ENCODE measurements at regions not wholly inside any gene's neighbourhood (a gene's known extent, or its start where the extent isn't known, plus 50 kb on each side); places are given as distances from the start of the nearest gene placed in this dataset.

DNA sequence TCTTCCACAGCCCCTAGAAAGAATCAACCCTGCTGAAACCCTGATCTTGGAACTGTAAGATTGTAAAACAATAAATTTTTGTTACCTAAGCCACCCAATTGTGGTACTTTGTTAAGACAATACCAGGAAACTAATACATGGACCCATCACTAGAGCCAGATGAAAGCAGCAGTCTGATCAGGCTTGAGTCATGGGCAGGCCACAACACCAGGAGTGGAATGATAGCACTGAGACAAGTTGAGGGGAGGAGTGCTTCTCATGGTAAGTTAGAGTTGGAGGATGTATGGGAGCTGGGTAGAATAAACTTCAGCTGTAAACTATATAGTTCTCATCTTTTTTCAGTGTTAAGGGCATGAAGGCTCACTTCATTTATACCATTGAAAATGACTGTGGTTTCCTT, 164.4 kb upstream of the OR13F1 start:
- DNase-seq (no peak), ATAC-seq (no peak)
- no peaks in the 10 kb centered on the region for H3K27me3 Mint-ChIP-seq (ENCODE audit: low read depth in 2 of 2)
- peaks cover 7 to 11% of the 10 kb centered on the region in 2 donors for H3K9me3 Mint-ChIP-seq
- Histone ChIP-seq H3K4me3 (ENCODE audit: low read length) (no peak overlapping the region), H3K36me3 (ENCODE audit: control insufficient read depth, insufficient read depth, low read length) (no peaks in the 10 kb centered on the region), H3K4me1 (ENCODE audit: control insufficient read depth, insufficient read depth, low read length) (no peaks in the 10 kb centered on the region), H3K27me3 (ENCODE audit: control insufficient read depth, insufficient read depth, low read length) (no peaks in the 10 kb centered on the region), H3K27ac (ENCODE audit: low read length) (no peak overlapping the region), H3K9me3 (ENCODE audit: control insufficient read depth, insufficient read depth, low read length) (no peaks in the 10 kb centered on the region)
- intact Hi-C loops (cut with micrococcal nuclease): no loop called here
- H3K4me3 Mint-ChIP-seq: no peak overlapping the region
- H3K36me3 Mint-ChIP-seq: no peaks in the 10 kb centered on the region
- TF ChIP-seq, protein P1, sequence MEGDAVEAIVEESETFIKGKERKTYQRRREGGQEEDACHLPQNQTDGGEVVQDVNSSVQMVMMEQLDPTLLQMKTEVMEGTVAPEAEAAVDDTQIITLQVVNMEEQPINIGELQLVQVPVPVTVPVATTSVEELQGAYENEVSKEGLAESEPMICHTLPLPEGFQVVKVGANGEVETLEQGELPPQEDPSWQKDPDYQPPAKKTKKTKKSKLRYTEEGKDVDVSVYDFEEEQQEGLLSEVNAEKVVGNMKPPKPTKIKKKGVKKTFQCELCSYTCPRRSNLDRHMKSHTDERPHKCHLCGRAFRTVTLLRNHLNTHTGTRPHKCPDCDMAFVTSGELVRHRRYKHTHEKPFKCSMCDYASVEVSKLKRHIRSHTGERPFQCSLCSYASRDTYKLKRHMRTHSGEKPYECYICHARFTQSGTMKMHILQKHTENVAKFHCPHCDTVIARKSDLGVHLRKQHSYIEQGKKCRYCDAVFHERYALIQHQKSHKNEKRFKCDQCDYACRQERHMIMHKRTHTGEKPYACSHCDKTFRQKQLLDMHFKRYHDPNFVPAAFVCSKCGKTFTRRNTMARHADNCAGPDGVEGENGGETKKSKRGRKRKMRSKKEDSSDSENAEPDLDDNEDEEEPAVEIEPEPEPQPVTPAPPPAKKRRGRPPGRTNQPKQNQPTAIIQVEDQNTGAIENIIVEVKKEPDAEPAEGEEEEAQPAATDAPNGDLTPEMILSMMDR (IDR thresholded peaks at IDR 0.05): no peak
- H3K27ac Mint-ChIP-seq: no peak overlapping the region
- H3K4me1 Mint-ChIP-seq: no peaks in the 10 kb centered on the region

DNA sequence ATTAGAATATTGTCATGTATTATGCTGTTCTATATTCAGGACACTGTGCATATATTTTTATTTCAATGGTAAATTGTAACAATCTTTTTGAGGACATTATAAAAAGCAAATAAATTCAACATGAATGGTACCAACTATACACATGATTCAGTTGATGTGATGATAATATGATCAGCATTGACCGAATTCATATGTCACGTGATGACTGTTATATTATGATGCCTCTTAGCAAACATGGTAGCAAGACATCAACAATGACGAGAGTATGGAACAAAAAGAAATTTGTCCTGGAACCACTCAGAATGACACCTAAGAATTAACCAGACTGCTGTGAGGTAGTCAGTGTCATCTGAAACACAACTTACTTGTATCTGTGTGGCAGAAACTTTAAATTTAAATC, 161.5 kb upstream of the OR13F1 start:
- 90% methylated on average over 3 of the region's 3 CpGs for WGBS (ENCODE audit: insufficient coverage)
- Histone ChIP-seq H3K4me3 (ENCODE audit: low read length) (no peak overlapping the region), H3K9me3 (ENCODE audit: control insufficient read depth, insufficient read depth, low read length) (no peaks in the 10 kb centered on the region), H3K4me1 (ENCODE audit: control insufficient read depth, insufficient read depth, low read length) (no peaks in the 10 kb centered on the region), H3K27ac (ENCODE audit: low read length) (no peak overlapping the region), H3K36me3 (ENCODE audit: control insufficient read depth, insufficient read depth, low read length) (no peaks in the 10 kb centered on the region), H3K27me3 (ENCODE audit: control insufficient read depth, insufficient read depth, low read length) (no peaks in the 10 kb centered on the region)
- TF ChIP-seq, protein P1 (IDR thresholded peaks at IDR 0.05): no peak
- DNase-seq (no peak), ATAC-seq (no peak)
- Mint-ChIP-seq H3K36me3 (no peaks in the 10 kb centered on the region), H3K27me3 (ENCODE audit: low read depth in 2 of 2) (no peaks in the 10 kb centered on the region), H3K4me3 (no peak overlapping the region), H3K27ac (no peak overlapping the region), H3K9me3 (peaks cover 7 to 10% of the 10 kb centered on the region in 2 donors), H3K4me1 (no peaks in the 10 kb centered on the region)
- intact Hi-C loops (cut with micrococcal nuclease): no loop called here

- H3K27ac Mint-ChIP-seq: no peak overlapping the region
- Histone ChIP-seq H3K4me1 (ENCODE audit: control insufficient read depth, insufficient read depth, low read length) (no peaks in the 10 kb centered on the region), H3K27ac (ENCODE audit: low read length) (no peak overlapping the region), H3K9me3 (ENCODE audit: control insufficient read depth, insufficient read depth, low read length) (no peaks in the 10 kb centered on the region), H3K27me3 (ENCODE audit: control insufficient read depth, insufficient read depth, low read length) (no peaks in the 10 kb centered on the region), H3K4me3 (ENCODE audit: low read length) (no peak overlapping the region), H3K36me3 (ENCODE audit: control insufficient read depth, insufficient read depth, low read length) (no peaks in the 10 kb centered on the region)
- ATAC-seq (no peak), DNase-seq (no peak)
- H3K27me3 Mint-ChIP-seq (ENCODE audit: low read depth in 2 of 2): no peaks in the 10 kb centered on the region
- H3K4me3 Mint-ChIP-seq: no peak overlapping the region
- WGBS (ENCODE audit: insufficient coverage): 85% methylated on average over 2 of the region's 3 CpGs
- peaks cover 7 to 12% of the 10 kb centered on the region in 2 donors for H3K9me3 Mint-ChIP-seq
- H3K36me3 Mint-ChIP-seq: no peaks in the 10 kb centered on the region
- H3K4me1 Mint-ChIP-seq: no peaks in the 10 kb centered on the region
- intact Hi-C loops (cut with micrococcal nuclease): no loop called here
- TF ChIP-seq, protein P1 (IDR thresholded peaks at IDR 0.05): no peak
These were observed 159.0 kb upstream of the OR13F1 start for GRCh38 chr9:104345061-104345460.

- no peak for ATAC-seq
- WGBS (ENCODE audit: insufficient coverage): 90% methylated on average over 5 of the region's 5 CpGs
- no peaks in the 10 kb centered on the region for H3K36me3 ChIP-seq (ENCODE audit: control insufficient read depth, insufficient read depth, low read length)
- Mint-ChIP-seq H3K4me3 (no peak overlapping the region), H3K27ac (no peak overlapping the region), H3K36me3 (no peaks in the 10 kb centered on the region), H3K4me1 (no peaks in the 10 kb centered on the region), H3K27me3 (ENCODE audit: low read depth in 2 of 2) (no peaks in the 10 kb centered on the region), H3K9me3 (peaks cover 6 to 9% of the 10 kb centered on the region in 2 donors)
- no peak for DNase-seq
- intact Hi-C loops (cut with micrococcal nuclease): no loop called here
- no peak overlapping the region for H3K4me3 ChIP-seq (ENCODE audit: low read length)
- TF ChIP-seq, protein P1 (IDR thresholded peaks at IDR 0.05): no peak
- no peaks in the 10 kb centered on the region for H3K9me3 ChIP-seq (ENCODE audit: control insufficient read depth, insufficient read depth, low read length)
- H3K4me1 ChIP-seq (ENCODE audit: control insufficient read depth, insufficient read depth, low read length): no peaks in the 10 kb centered on the region
- no peak overlapping the region for H3K27ac ChIP-seq (ENCODE audit: low read length)
- no peaks in the 10 kb centered on the region for H3K27me3 ChIP-seq (ENCODE audit: control insufficient read depth, insufficient read depth, low read length)
These were observed 153.5 kb upstream of the OR13F1 start for GRCh38 chr9:104350541-104350940.
